ENCODE measurements at regions not wholly inside any gene's neighbourhood (a gene's known extent, or its start where the extent isn't known, plus 50 kb on each side); places are given as distances from the start of the nearest gene placed in this dataset.

- DNase-seq, result no peak
These were observed 124.8 kb downstream of the RPLP1 start for GRCh38 chr15:69577397-69577796.

- no peak for DNase-seq
These were observed 125.6 kb downstream of the RPLP1 start for GRCh38 chr15:69578252-69578651.

GRCh38 chr15:69578787-69579583 lies 126.4 kb downstream of the RPLP1 start:
- no peak for DNase-seq

- DNase-seq, result no peak
These were observed 127.5 kb downstream of the RPLP1 start for GRCh38 chr15:69579950-69580618.

- no peak for DNase-seq
These were observed 131.0 kb downstream of the RPLP1 start for GRCh38 chr15:69583626-69584025.

- DNase-seq, result no peak
These were observed 133.3 kb downstream of the RPLP1 start for GRCh38 chr15:69585937-69586336.

GRCh38 chr15:69586721-69587120 lies 134.1 kb downstream of the RPLP1 start:
- DNase-seq, result no peak

- no peak for DNase-seq
These were observed 135.3 kb downstream of the RPLP1 start for GRCh38 chr15:69587723-69588426.

- no peak for DNase-seq
These were observed 137.6 kb downstream of the RPLP1 start for GRCh38 chr15:69590201-69590710.

GRCh38 chr15:69590932-69591524 lies 138.4 kb downstream of the RPLP1 start:
- DNase-seq, result no peak

- no peak for DNase-seq
These were observed 139.4 kb downstream of the RPLP1 start for GRCh38 chr15:69591905-69592508.

- no peak for DNase-seq
These were observed 140.3 kb downstream of the RPLP1 start for GRCh38 chr15:69592954-69593353.

GRCh38 chr15:69593488-69593887 lies 140.9 kb downstream of the RPLP1 start:
- no peak for DNase-seq

GRCh38 chr15:69593981-69594966 lies 141.7 kb downstream of the RPLP1 start:
- DNase-seq, result peak; percentile 50

GRCh38 chr15:69595009-69595791 lies 142.6 kb downstream of the RPLP1 start:
- DNase-seq, result no peak

GRCh38 chr15:69597061-69597592 lies 144.5 kb downstream of the RPLP1 start:
- DNase-seq, result no peak

- no peak for DNase-seq
These were observed 146.7 kb downstream of the RPLP1 start for GRCh38 chr15:69599271-69599670.

GRCh38 chr15:69600556-69601085 lies 148.0 kb downstream of the RPLP1 start:
- no peak for DNase-seq
